ENCODE measurements at regions not wholly inside any gene's neighbourhood (a gene's known extent, or its start where the extent isn't known, plus 50 kb on each side); places are given as distances from the start of the nearest gene placed in this dataset.

GRCh38 chr2:220916931-220917330 lies 655.2 kb downstream of the EPHA4 start:
- H3K27ac ChIP-seq = no peak overlapping the region
- no peak for DNase-seq
- H3K36me3 ChIP-seq = no peaks in the 10 kb centered on the region
- WGBS, 3 donors = 93 to 96% (median 93%) methylated on average over 4 of the region's 4 CpGs
- H3K27me3 ChIP-seq = no peaks in the 10 kb centered on the region
- intact Hi-C loops (cut with DNase I) = no loop called here
- H3K9me3 ChIP-seq = no peaks in the 10 kb centered on the region
- H3K4me1 ChIP-seq (ENCODE audit: insufficient read depth) = no peaks in the 10 kb centered on the region
- TF ChIP-seq POLR2A (IDR thresholded peaks at IDR 0.05) (no peak), EP300 (IDR thresholded peaks at IDR 0.05) (no peak), CTCF (IDR thresholded peaks at IDR 0.05) (no peak)
- no peak overlapping the region for H3K4me3 ChIP-seq

GRCh38 chr2:220930271-220931076 lies 641.6 kb downstream of the EPHA4 start:
- no peak overlapping the region for H3K27ac ChIP-seq
- TF ChIP-seq CTCF (IDR thresholded peaks at IDR 0.05) = no peak
- TF ChIP-seq EP300 (IDR thresholded peaks at IDR 0.05) = no peak
- no peak for TF ChIP-seq POLR2A (IDR thresholded peaks at IDR 0.05)
- intact Hi-C loops (cut with DNase I) = no loop called here
- DNase-seq = no peak
- H3K27me3 ChIP-seq = no peaks in the 10 kb centered on the region
- H3K9me3 ChIP-seq = no peaks in the 10 kb centered on the region
- no peaks in the 10 kb centered on the region for H3K4me1 ChIP-seq (ENCODE audit: insufficient read depth)
- H3K4me3 ChIP-seq = no peak overlapping the region
- WGBS, 3 donors = 3 to 8% (median 5%) methylated on average over 2 of the region's 2 CpGs
- H3K36me3 ChIP-seq = no peaks in the 10 kb centered on the region

- Histone ChIP-seq H3K4me3 (no peak overlapping the region), H3K9me3 (no peaks in the 10 kb centered on the region), H3K4me1 (ENCODE audit: insufficient read depth) (no peaks in the 10 kb centered on the region), H3K36me3 (no peaks in the 10 kb centered on the region), H3K27me3 (no peaks in the 10 kb centered on the region), H3K27ac (no peak overlapping the region)
- TF ChIP-seq CTCF (IDR thresholded peaks at IDR 0.05) = no peak
- TF ChIP-seq POLR2A (IDR thresholded peaks at IDR 0.05) = no peak
- TF ChIP-seq EP300 (IDR thresholded peaks at IDR 0.05) = no peak
- intact Hi-C loops (cut with DNase I) = no loop called here
- DNase-seq = no peak
Observed at GRCh38 chr2:220931491-220931890, 640.6 kb downstream of the EPHA4 start.

GRCh38 chr2:220932041-220932440 lies 640.1 kb downstream of the EPHA4 start:
- 96 to 98% (median 96%) methylated on average over 3 of the region's 3 CpGs for WGBS, 3 donors

More at GRCh38 chr2:220932041-220932440, 640.1 kb downstream of the EPHA4 start:
- H3K4me1 ChIP-seq (ENCODE audit: insufficient read depth) = no peaks in the 10 kb centered on the region
- H3K36me3 ChIP-seq = no peaks in the 10 kb centered on the region
- DNase-seq = no peak
- no peaks in the 10 kb centered on the region for H3K9me3 ChIP-seq
- H3K4me3 ChIP-seq = no peak overlapping the region
- H3K27me3 ChIP-seq = no peaks in the 10 kb centered on the region
- H3K27ac ChIP-seq = no peak overlapping the region
- intact Hi-C loops (cut with DNase I) = no loop called here
- no peak for TF ChIP-seq CTCF (IDR thresholded peaks at IDR 0.05)
- TF ChIP-seq EP300 (IDR thresholded peaks at IDR 0.05) = no peak
- no peak for TF ChIP-seq POLR2A (IDR thresholded peaks at IDR 0.05)
